IMR-90 (cell line): ENCODE measurements at regions not wholly inside any gene's neighbourhood (a gene's known extent, or its start where the extent isn't known, plus 50 kb on each side); places are given as distances from the start of the nearest gene placed in this dataset.

Source experiments
- CEBPB ChIP-seq: IDR thresholded peaks from 2 replicates; pipeline ENCODE4 v1.6.1; 2012; ENCODE audit warnings: low read depth, low read length, improper control_type of control experiment
- MAFK ChIP-seq: IDR thresholded peaks from 2 replicates; pipeline ENCODE4 v1.6.1; 2012; ENCODE audit warnings: low read depth, low read length, improper control_type of control experiment
- POLR2A ChIP-seq: IDR thresholded peaks from 2 replicates; pipeline ENCODE4 v1.6.1; 2012; ENCODE audit warnings: mild to moderate bottlenecking, low read depth, low read length
- TF ChIP-seq, protein P1 (sequence below): conservative IDR thresholded peaks from 2 replicates; pipeline ENCODE4 v1.5.1; 2012; ENCODE audit warnings: mild to moderate bottlenecking, low read depth, low read length, improper control_type of control experiment

DNA sequence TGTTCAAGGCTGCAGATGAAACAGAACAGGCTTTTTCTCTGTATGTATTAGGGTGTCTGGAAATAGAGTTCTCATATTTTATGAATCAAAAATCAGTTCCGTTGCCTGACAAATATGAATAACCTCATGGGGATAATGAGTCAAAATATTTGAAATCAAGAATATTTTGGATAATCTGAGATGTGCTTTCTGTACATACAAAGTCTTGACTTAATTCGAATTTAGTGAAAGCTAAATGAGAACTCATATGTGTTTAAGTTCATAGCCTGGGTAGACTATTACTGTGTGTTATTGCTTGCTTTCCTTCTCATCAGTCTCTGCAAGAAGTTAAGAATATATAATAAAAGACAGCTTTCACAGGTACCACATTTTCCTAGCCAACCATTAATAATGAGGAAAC lies 689.0 kb downstream of the REEP3 start:
- TF ChIP-seq, protein P1, sequence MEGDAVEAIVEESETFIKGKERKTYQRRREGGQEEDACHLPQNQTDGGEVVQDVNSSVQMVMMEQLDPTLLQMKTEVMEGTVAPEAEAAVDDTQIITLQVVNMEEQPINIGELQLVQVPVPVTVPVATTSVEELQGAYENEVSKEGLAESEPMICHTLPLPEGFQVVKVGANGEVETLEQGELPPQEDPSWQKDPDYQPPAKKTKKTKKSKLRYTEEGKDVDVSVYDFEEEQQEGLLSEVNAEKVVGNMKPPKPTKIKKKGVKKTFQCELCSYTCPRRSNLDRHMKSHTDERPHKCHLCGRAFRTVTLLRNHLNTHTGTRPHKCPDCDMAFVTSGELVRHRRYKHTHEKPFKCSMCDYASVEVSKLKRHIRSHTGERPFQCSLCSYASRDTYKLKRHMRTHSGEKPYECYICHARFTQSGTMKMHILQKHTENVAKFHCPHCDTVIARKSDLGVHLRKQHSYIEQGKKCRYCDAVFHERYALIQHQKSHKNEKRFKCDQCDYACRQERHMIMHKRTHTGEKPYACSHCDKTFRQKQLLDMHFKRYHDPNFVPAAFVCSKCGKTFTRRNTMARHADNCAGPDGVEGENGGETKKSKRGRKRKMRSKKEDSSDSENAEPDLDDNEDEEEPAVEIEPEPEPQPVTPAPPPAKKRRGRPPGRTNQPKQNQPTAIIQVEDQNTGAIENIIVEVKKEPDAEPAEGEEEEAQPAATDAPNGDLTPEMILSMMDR: no peak
- TF ChIP-seq MAFK (no peak), POLR2A (no peak), CEBPB (no peak)
